Liver (tissue), 8 donors: ENCODE measurements at regions not wholly inside any gene's neighbourhood (a gene's known extent, or its start where the extent isn't known, plus 50 kb on each side); places are given as distances from the start of the nearest gene placed in this dataset.

Experiments
- DNase-seq: peaks from one replicate; pipeline ENCODE4 v3.0.0-alpha.2; 2017; ENCODE audit warnings: low spot score
- H3K27ac ChIP-seq, 2 donors: one replicate each; pipeline ENCODE4 v1.7.0; 2013; ENCODE audit warnings: inconsistent platforms in 2 of 2, low read length in 2 of 2, control low read depth in 1 of 2, low read depth in 1 of 2, mild to moderate bottlenecking in 1 of 2
- H3K27me3 ChIP-seq, 4 donors: one replicate each; pipeline versions ENCODE4 v1.6.1 to v1.7.0; 2013; ENCODE audit warnings: low read length in 3 of 4, inconsistent platforms in 1 of 4, mild to moderate bottlenecking in 1 of 4, moderate library complexity in 1 of 4; ENCODE audit not compliant: control insufficient read depth in 4 of 4, insufficient read depth in 4 of 4
- H3K36me3 ChIP-seq, 4 donors: one replicate each; pipeline versions ENCODE4 v1.6.1 to v1.7.0; 2013; ENCODE audit warnings: low read length in 3 of 4, mild to moderate bottlenecking in 3 of 4, low read depth in 1 of 4, moderate library complexity in 1 of 4; ENCODE audit not compliant: control insufficient read depth in 4 of 4, insufficient read depth in 3 of 4
- H3K4me1 ChIP-seq, 4 donors: one replicate each; pipeline versions ENCODE4 v1.6.1 to v1.7.0; 2013; ENCODE audit warnings: low read length in 3 of 4, mild to moderate bottlenecking in 3 of 4, moderate library complexity in 1 of 4; ENCODE audit not compliant: control insufficient read depth in 4 of 4, insufficient read depth in 4 of 4
- H3K4me3 ChIP-seq, 3 donors: one replicate each; pipeline versions ENCODE4 v1.6.1 to v1.7.0; 2013; ENCODE audit warnings: low read length in 3 of 3, control low read depth in 1 of 3, low read depth in 1 of 3, mild to moderate bottlenecking in 1 of 3
- H3K9ac ChIP-seq, 2 donors: one replicate each; pipeline ENCODE4 v1.7.0; 2013; ENCODE audit warnings: low read length in 2 of 2, mild to moderate bottlenecking in 2 of 2, moderate library complexity in 2 of 2, control low read depth in 1 of 2, low read depth in 1 of 2
- H3K9me3 ChIP-seq, 4 donors: one replicate each; pipeline versions ENCODE4 v1.6.1 to v1.7.0; 2013; ENCODE audit warnings: low read length in 3 of 4; ENCODE audit not compliant: control insufficient read depth in 4 of 4
- EGR1 ChIP-seq, 2 donors: IDR thresholded peaks; 2 replicates each; pipeline ENCODE4 v1.6.1; 2016 to 2018; ENCODE audit warnings: antibody characterized with exemption in 2 of 2, low read depth in 2 of 2
- FOXA1 ChIP-seq: IDR thresholded peaks from 2 replicates; pipeline ENCODE4 v1.6.1; 2016; ENCODE audit warnings: antibody characterized with exemption
- FOXA2 ChIP-seq: IDR thresholded peaks from 2 replicates; pipeline ENCODE4 v1.6.1; 2016; ENCODE audit warnings: antibody characterized with exemption
- GABPA ChIP-seq, 2 donors: IDR thresholded peaks in 1 of 2; conservative IDR thresholded peaks in 1 of 2; 2 replicates each; pipeline ENCODE4 v1.6.1; 2016; ENCODE audit warnings: antibody characterized with exemption in 2 of 2, mild to moderate bottlenecking in 1 of 2, moderate library complexity in 1 of 2
- HNF4A ChIP-seq, 2 donors: conservative IDR thresholded peaks; 2 replicates each; pipeline ENCODE4 v1.6.1; 2016; ENCODE audit warnings: antibody characterized with exemption in 2 of 2, mild to moderate bottlenecking in 2 of 2
- HNF4G ChIP-seq: IDR thresholded peaks from 2 replicates; pipeline ENCODE4 v1.6.1; 2016; ENCODE audit warnings: antibody characterized with exemption
- JUND ChIP-seq, 2 donors: IDR thresholded peaks; 2 replicates each; pipeline ENCODE4 v1.6.1; 2016; ENCODE audit warnings: antibody characterized with exemption in 2 of 2
- NR2F2 ChIP-seq: IDR thresholded peaks from 2 replicates; pipeline ENCODE4 v1.6.1; 2016; ENCODE audit warnings: antibody characterized with exemption
- RAD21 ChIP-seq, 2 donors: IDR thresholded peaks; 2 replicates each; pipeline ENCODE4 v1.6.1; 2016; ENCODE audit warnings: antibody characterized with exemption in 2 of 2, mild to moderate bottlenecking in 2 of 2
- SP1 ChIP-seq: IDR thresholded peaks from 2 replicates; pipeline ENCODE4 v1.6.1; 2018; ENCODE audit warnings: antibody characterized with exemption, mild to moderate bottlenecking
- TAF1 ChIP-seq: conservative IDR thresholded peaks from 2 replicates; pipeline ENCODE4 v1.6.1; 2016; ENCODE audit warnings: antibody characterized with exemption, mild to moderate bottlenecking
- YY1 ChIP-seq: IDR thresholded peaks from 2 replicates; pipeline ENCODE4 v1.6.1; 2016; ENCODE audit warnings: antibody characterized with exemption, mild to moderate bottlenecking
- WGBS: extraction: QIAGEN DNeasy Blood & Tissue Kit; methylation state at CpG from one replicate; pipeline ENCODE4 v1.1.7; 2013; 5-methylcytosine and 5-hydroxymethylcytosine counted together
- TF ChIP-seq, protein P1 (sequence below): IDR thresholded peaks from 2 replicates; pipeline ENCODE4 v1.6.1; 2016; ENCODE audit warnings: antibody characterized with exemption
- TF ChIP-seq, protein P2 (sequence below): IDR thresholded peaks from 2 replicates; pipeline ENCODE4 v1.6.1; 2016; ENCODE audit warnings: antibody characterized with exemption
- TF ChIP-seq, protein P3 (sequence below): IDR thresholded peaks from 2 replicates; pipeline ENCODE4 v1.6.1; 2016; ENCODE audit warnings: antibody characterized with exemption
- TF ChIP-seq, protein P4 (sequence below): fragments of 150-350 bp; IDR thresholded peaks from 2 replicates; pipeline ENCODE4 v1.5.1; 2017; ENCODE audit warnings: improper control_type of control experiment, low read depth, low read length; ENCODE audit not compliant: missing input control
- donor health status: healthy.
- donor health status: healthy.
- donor health status: healthy.
- donor health status: healthy.
- donor health status: healthy.

DNA sequence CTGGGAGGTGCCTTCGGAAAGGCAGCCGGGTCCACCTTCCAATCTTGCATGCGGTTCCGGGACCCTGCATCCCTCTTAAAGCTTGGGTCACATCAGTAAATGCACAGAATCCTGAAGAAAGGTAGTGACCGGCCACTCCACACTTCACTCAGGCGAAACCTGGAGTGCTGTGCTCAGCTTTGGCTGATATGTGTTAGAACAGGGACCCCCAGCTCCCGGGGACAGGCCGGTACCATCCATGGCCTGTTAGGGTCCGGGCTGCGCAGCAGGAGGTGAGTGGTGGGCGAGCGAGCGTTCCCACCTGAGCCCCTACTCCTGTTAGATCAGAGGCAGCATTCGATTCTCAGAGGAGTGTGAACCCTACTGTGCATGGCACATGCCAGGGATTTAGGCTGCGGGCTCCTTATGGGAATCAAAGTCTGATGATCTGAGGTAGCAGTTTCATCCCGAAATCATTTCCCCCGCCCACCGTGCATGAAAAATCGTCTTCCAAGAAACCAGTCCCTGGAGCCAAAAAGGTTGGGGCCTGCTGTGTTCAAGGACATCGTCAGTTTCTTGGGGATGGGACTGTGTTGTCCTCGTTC is 143.0 kb downstream of the ERMARD start:
- Histone ChIP-seq H3K4me1 (no peaks in the 10 kb centered on the region), H3K4me3 (no peak overlapping the region), H3K36me3 (no peaks in the 10 kb centered on the region), H3K27me3 (no peaks in the 10 kb centered on the region), H3K9me3 (peaks cover 0 to 7% (median 0%) of the 10 kb centered on the region in 4 donors), H3K9ac (no peak overlapping the region), H3K27ac (no peak overlapping the region)
- no peak for TF ChIP-seq EGR1 (IDR thresholded peaks at IDR 0.05; ENCODE audit: low read depth in 2 of 2)
- TF ChIP-seq GABPA (IDR thresholded peaks at IDR 0.05 in 1 of 2, conservative IDR thresholded peaks at IDR 0.05 in 1 of 2), result no peak
- no peak for DNase-seq
- WGBS, result 94% methylated on average over 21 of the region's 21 CpGs

DNA sequence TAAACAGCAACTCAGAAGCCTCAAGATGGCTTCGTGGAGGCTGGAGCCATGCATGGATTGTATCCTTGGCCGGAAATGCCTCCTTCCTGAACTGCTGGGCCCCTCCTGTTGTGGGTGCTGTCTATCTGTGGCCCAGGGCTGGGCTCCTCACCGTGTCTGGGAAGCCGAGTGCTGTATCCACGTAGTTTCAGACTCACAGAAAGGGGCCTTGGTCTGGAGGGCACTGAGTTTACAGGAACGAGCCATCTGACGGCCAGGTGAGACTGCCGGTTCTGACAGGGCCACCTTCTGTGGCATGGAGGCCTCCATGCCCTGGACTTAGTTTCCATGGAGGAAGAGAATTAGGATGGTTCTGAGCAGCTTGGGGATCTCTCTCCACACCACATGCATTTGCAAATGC is 142.2 kb downstream of the ERMARD start:
- Histone ChIP-seq H3K4me3 (no peak overlapping the region), H3K9ac (no peak overlapping the region), H3K9me3 (peaks cover 0 to 7% (median 0%) of the 10 kb centered on the region in 4 donors), H3K27ac (no peak overlapping the region), H3K4me1 (no peaks in the 10 kb centered on the region), H3K36me3 (no peaks in the 10 kb centered on the region), H3K27me3 (no peaks in the 10 kb centered on the region)
- no peak for DNase-seq
- 84% methylated on average over 8 of the region's 8 CpGs for WGBS
- TF ChIP-seq YY1, result no peak
- no peak for TF ChIP-seq NR2F2
- TF ChIP-seq FOXA1, result no peak
- TF ChIP-seq, protein P1, sequence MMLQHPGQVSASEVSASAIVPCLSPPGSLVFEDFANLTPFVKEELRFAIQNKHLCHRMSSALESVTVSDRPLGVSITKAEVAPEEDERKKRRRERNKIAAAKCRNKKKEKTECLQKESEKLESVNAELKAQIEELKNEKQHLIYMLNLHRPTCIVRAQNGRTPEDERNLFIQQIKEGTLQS, result no peak
- no peak for TF ChIP-seq EGR1 (IDR thresholded peaks at IDR 0.05; ENCODE audit: low read depth in 2 of 2)
- no peak for TF ChIP-seq RAD21 (IDR thresholded peaks at IDR 0.05)
- TF ChIP-seq GABPA (IDR thresholded peaks at IDR 0.05 in 1 of 2, conservative IDR thresholded peaks at IDR 0.05 in 1 of 2), result no peak
- no peak for TF ChIP-seq FOXA2
- no peak for TF ChIP-seq JUND (IDR thresholded peaks at IDR 0.05)
- no peak for TF ChIP-seq HNF4A (conservative IDR thresholded peaks at IDR 0.05)
- TF ChIP-seq, protein P2, sequence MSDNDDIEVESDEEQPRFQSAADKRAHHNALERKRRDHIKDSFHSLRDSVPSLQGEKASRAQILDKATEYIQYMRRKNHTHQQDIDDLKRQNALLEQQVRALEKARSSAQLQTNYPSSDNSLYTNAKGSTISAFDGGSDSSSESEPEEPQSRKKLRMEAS, result no peak
- no peak for TF ChIP-seq SP1
- no peak for TF ChIP-seq TAF1
- no peak for TF ChIP-seq HNF4G

DNA sequence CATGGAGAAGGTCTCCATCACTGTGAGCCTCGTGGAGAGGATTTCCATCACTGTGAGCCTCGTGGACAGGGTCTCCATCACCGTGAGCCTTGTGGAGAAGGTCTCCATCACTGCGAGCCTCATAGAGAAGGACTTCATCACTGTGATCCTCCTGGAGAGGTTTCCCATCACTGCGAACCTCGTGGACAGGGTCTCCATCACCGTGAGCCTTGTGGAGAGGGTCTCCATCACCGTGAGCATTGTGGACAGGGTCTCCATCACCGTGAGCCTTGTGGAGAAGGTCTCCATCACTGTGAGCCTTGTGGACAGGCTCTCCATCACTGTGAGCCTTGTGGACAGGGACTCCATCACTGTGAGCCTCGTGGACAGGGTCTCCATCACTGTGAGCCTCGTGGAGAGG is 140.4 kb downstream of the ERMARD start:
- Histone ChIP-seq H3K4me3 (no peak overlapping the region), H3K27ac (no peak overlapping the region), H3K36me3 (no peaks in the 10 kb centered on the region), H3K9me3 (peaks cover 0 to 7% (median 0%) of the 10 kb centered on the region in 4 donors), H3K4me1 (no peaks in the 10 kb centered on the region), H3K27me3 (no peaks in the 10 kb centered on the region), H3K9ac (no peak overlapping the region)
- no peak for DNase-seq
- 59% methylated on average over 11 of the region's 11 CpGs for WGBS
- no peak for TF ChIP-seq GABPA (IDR thresholded peaks at IDR 0.05 in 1 of 2, conservative IDR thresholded peaks at IDR 0.05 in 1 of 2)
- TF ChIP-seq TAF1, result no peak
- TF ChIP-seq, protein P3, sequence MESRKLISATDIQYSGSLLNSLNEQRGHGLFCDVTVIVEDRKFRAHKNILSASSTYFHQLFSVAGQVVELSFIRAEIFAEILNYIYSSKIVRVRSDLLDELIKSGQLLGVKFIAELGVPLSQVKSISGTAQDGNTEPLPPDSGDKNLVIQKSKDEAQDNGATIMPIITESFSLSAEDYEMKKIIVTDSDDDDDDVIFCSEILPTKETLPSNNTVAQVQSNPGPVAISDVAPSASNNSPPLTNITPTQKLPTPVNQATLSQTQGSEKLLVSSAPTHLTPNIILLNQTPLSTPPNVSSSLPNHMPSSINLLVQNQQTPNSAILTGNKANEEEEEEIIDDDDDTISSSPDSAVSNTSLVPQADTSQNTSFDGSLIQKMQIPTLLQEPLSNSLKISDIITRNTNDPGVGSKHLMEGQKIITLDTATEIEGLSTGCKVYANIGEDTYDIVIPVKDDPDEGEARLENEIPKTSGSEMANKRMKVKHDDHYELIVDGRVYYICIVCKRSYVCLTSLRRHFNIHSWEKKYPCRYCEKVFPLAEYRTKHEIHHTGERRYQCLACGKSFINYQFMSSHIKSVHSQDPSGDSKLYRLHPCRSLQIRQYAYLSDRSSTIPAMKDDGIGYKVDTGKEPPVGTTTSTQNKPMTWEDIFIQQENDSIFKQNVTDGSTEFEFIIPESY, result no peak
- TF ChIP-seq, protein P4, sequence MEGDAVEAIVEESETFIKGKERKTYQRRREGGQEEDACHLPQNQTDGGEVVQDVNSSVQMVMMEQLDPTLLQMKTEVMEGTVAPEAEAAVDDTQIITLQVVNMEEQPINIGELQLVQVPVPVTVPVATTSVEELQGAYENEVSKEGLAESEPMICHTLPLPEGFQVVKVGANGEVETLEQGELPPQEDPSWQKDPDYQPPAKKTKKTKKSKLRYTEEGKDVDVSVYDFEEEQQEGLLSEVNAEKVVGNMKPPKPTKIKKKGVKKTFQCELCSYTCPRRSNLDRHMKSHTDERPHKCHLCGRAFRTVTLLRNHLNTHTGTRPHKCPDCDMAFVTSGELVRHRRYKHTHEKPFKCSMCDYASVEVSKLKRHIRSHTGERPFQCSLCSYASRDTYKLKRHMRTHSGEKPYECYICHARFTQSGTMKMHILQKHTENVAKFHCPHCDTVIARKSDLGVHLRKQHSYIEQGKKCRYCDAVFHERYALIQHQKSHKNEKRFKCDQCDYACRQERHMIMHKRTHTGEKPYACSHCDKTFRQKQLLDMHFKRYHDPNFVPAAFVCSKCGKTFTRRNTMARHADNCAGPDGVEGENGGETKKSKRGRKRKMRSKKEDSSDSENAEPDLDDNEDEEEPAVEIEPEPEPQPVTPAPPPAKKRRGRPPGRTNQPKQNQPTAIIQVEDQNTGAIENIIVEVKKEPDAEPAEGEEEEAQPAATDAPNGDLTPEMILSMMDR, result no peak
